Endothelial cell of umbilical vein (primary cell): ENCODE measurements at regions not wholly inside any gene's neighbourhood (a gene's known extent, or its start where the extent isn't known, plus 50 kb on each side); places are given as distances from the start of the nearest gene placed in this dataset.

Experiments used
- BruUV-seq: library from RNA; stranded (reverse); fragments of 400-500 nt; replicated peaks from 2 replicates; lab custom pipeline; 2021; lab: Mats Ljungman, UMichigan
- CTCF ChIA-PET: fragments of 300-600, 350-600 bp; sonication (Branson Sonifier 250); formaldehyde crosslinking; loops from one replicate; lab custom pipeline; 2021; ENCODE audit warnings: antibody characterized with exemption, inconsistent platforms; lab: Charles Lee
- POLR2A ChIA-PET: fragments of 300-600, 350-600 bp; sonication (Branson Sonifier 250); formaldehyde crosslinking; loops from one replicate; lab custom pipeline; 2021; ENCODE audit warnings: antibody characterized with exemption, inconsistent platforms; lab: Charles Lee
- DNase-seq: peaks from one replicate; pipeline ENCODE4 v3.0.0-alpha.2; 2011; ENCODE audit warnings: low read depth, low spot score
- FAIRE-seq: peaks from 2 replicates; lab custom pipeline; 2011; peaks lifted over from hg19 to GRCh38; lab: Jason Lieb, UNC
- H2AFZ ChIP-seq: 2 replicates; pipeline ENCODE4 v1.6.0; 2012; ENCODE audit warnings: low read depth, low read length, control low read depth, inconsistent platforms
- H3K27ac ChIP-seq: 2 replicates; pipeline ENCODE4 v1.5.1; 2011; ENCODE audit warnings: low read depth, mild to moderate bottlenecking, control low read depth, low read length, moderate library complexity; ENCODE audit not compliant: insufficient read depth
- H3K27me3 ChIP-seq, 2 experiments: 2 replicates each; pipeline versions ENCODE4 v1.6.0 to v1.6.1; 2011; ENCODE audit warnings: low read length in 2 of 2, mixed read lengths in 1 of 2; ENCODE audit not compliant: control insufficient read depth in 2 of 2, insufficient read depth in 2 of 2
- H3K36me3 ChIP-seq, 2 experiments: 2 replicates in 1 of 2; 3 replicates in 1 of 2; pipeline ENCODE4 v1.5.1; 2011; ENCODE audit warnings: low read length in 2 of 2, mild to moderate bottlenecking in 1 of 2, moderate library complexity in 1 of 2; ENCODE audit not compliant: control insufficient read depth in 2 of 2, insufficient read depth in 2 of 2; ENCODE audit errors: extremely low read depth in 1 of 2
- H3K4me1 ChIP-seq: 3 replicates; pipeline ENCODE4 v1.5.1; 2011; ENCODE audit warnings: mild to moderate bottlenecking, low read length; ENCODE audit not compliant: control insufficient read depth, insufficient read depth; ENCODE audit errors: extremely low read depth
- H3K4me2 ChIP-seq: 2 replicates; pipeline ENCODE4 v1.6.1; 2011; ENCODE audit warnings: low read length, control low read depth, mixed read lengths; ENCODE audit not compliant: insufficient read depth
- H3K4me3 ChIP-seq, 3 experiments: fragments of 200-600 bp in 1 of 3; sonication (generic), shearing (Covaris generic) in 1 of 3; replicated peaks in 1 of 3; 2 replicates each; pipeline ENCODE4 v1.5.1; 2011 to 2016; ENCODE audit warnings: control low read depth in 3 of 3, low read length in 3 of 3, mild to moderate bottlenecking in 2 of 3, inconsistent platforms in 1 of 3, low read depth in 1 of 3, moderate library complexity in 1 of 3; ENCODE audit not compliant: insufficient read depth in 1 of 3
- H3K79me2 ChIP-seq: 2 replicates; pipeline ENCODE4 v1.6.0; 2012; ENCODE audit warnings: low read length, inconsistent platforms; ENCODE audit not compliant: control insufficient read depth, insufficient read depth
- H3K9ac ChIP-seq: replicated peaks from 2 replicates; pipeline ENCODE3; 2011; ENCODE audit warnings: low read length, control low read depth; ENCODE audit not compliant: insufficient read depth; ENCODE audit errors: extremely low read depth
- H3K9me1 ChIP-seq: replicated peaks from 3 replicates; pipeline ENCODE4 v1.6.0; 2011; ENCODE audit warnings: mild to moderate bottlenecking, low read length; ENCODE audit not compliant: control insufficient read depth, insufficient read depth; ENCODE audit errors: extremely low read depth
- H3K9me3 ChIP-seq: replicated peaks from 2 replicates; pipeline ENCODE4 v1.5.1; 2012; ENCODE audit warnings: low read length, inconsistent platforms; ENCODE audit not compliant: control insufficient read depth, insufficient read depth
- H4K20me1 ChIP-seq: replicated peaks from 2 replicates; pipeline ENCODE3; 2011; ENCODE audit warnings: mild to moderate bottlenecking, low read length; ENCODE audit not compliant: control insufficient read depth, insufficient read depth; ENCODE audit errors: extremely low read depth
- EZH2 ChIP-seq: IDR thresholded peaks from 2 replicates; pipeline ENCODE4 v1.6.1; 2012; ENCODE audit warnings: borderline replicate concordance, low read depth, mild to moderate bottlenecking, moderate library complexity, low read length, inconsistent platforms; ENCODE audit not compliant: severe bottlenecking
- FOS ChIP-seq: IDR thresholded peaks from 2 replicates; pipeline ENCODE4 v1.6.1; 2011; ENCODE audit warnings: mild to moderate bottlenecking, low read length, moderate library complexity, borderline replicate concordance; ENCODE audit not compliant: insufficient read depth
- GATA2 ChIP-seq: IDR thresholded peaks from 2 replicates; pipeline ENCODE4 v1.7.0; 2011; ENCODE audit warnings: low read depth, mild to moderate bottlenecking, moderate library complexity, mixed read lengths, low read length; ENCODE audit not compliant: insufficient read length, insufficient read depth
- dilution Hi-C: fragments of 300-500 bp; cut with MboI; formaldehyde crosslinking; loops from one replicate; pipeline ENCODE4 v1.15.0; 2019; ENCODE audit warnings: low sequenced_read_pairs; ENCODE audit not compliant: extremely low pct_ligation_motif_present
- intact Hi-C: fragments of 100-400 bp; cut with micrococcal nuclease; formaldehyde crosslinking; loops from one replicate; pipeline ENCODE4 v1.10.0; 2022
- TF ChIP-seq, protein P1 (sequence below): IDR thresholded peaks from 2 replicates; pipeline ENCODE4 v1.6.1; 2011; ENCODE audit not compliant: insufficient read depth, insufficient read length
- TF ChIP-seq, protein P2 (sequence below), 2 donors: IDR thresholded peaks; 1 replicate in 1 of 2; 2 replicates in 1 of 2; pipeline ENCODE4 v1.5.1; 2011; ENCODE audit warnings: low read length in 2 of 2, mild to moderate bottlenecking in 2 of 2, moderate library complexity in 2 of 2, control low read depth in 1 of 2, inconsistent platforms in 1 of 2, low read depth in 1 of 2; ENCODE audit not compliant: insufficient read depth in 1 of 2; ENCODE audit errors: extremely low read depth in 1 of 2

DNA sequence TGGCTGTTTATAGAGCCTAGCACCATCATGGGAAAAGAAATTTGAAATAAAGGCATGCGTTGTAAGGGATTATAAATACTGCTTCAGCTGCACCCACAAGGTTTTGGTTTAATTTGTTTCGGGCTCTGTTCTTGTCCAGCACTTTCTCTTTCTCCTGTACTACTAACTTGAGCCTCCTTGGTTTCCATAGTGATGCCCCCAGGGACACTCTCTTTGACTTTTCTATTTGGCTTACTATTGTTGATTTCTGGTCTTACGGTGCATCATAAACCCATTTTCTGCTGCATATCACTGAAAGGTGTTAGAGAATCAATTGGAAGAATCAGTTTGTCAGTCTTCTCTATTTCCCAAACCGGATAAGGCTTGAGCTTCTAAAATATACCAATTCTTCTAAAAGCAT is 1674.3 kb upstream of the RAG2 start:
- ChIA-PET CTCF (no interaction called here), POLR2A (no interaction called here)
- BruUV-seq: no TSS peak

DNA sequence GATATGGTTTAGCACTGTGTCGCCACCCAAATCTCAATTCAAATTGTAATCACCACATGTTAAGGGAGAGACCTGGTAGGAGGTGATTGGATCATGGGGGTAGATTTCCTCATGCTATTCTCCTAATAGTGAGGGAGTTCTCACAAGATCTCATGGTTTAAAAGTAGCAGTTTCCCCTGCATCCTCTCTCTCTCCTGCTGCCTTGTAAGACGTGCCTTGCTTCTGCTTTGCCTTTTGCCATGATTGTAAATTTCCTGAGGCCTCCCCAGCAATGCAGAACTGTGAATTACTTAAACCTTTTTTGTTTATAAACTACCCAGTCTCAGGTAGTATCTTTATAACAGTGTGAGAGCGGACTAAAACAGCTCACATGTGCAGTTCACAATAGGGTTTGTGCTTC is 1668.7 kb upstream of the RAG2 start:
- dilution Hi-C loops (no loop called here), intact Hi-C loops (no loop called here)
- Histone ChIP-seq H3K79me2 (no peaks in the 10 kb centered on the region), H3K9me3 (no peaks in the 10 kb centered on the region), H3K27me3 (no peaks in the 10 kb centered on the region), H3K4me3 (no peak overlapping the region), H3K27ac (no peak overlapping the region), H2AFZ (no peak overlapping the region), H3K9me1 (no peaks in the 10 kb centered on the region), H3K9ac (no peak overlapping the region), H4K20me1 (no peaks in the 10 kb centered on the region), H3K4me1 (no peaks in the 10 kb centered on the region), H3K4me2 (no peak overlapping the region), H3K36me3 (no peaks in the 10 kb centered on the region)
- BruUV-seq: no TSS peak
- ChIA-PET CTCF (no interaction called here), POLR2A (no interaction called here)
- FAIRE-seq (no peak), DNase-seq (no peak)
- TF ChIP-seq GATA2 (no peak), EZH2 (no peak)
- TF ChIP-seq, protein P1, sequence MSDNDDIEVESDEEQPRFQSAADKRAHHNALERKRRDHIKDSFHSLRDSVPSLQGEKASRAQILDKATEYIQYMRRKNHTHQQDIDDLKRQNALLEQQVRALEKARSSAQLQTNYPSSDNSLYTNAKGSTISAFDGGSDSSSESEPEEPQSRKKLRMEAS: no peak

More for the DNA sequence above, 1674.3 kb upstream of the RAG2 start:
- no peaks in the 10 kb centered on the region for H3K9me1 ChIP-seq
- H4K20me1 ChIP-seq: no peaks in the 10 kb centered on the region
- no peaks in the 10 kb centered on the region for H3K79me2 ChIP-seq
- H3K36me3 ChIP-seq: no peaks in the 10 kb centered on the region
- no peak for FAIRE-seq
- no peak overlapping the region for H3K4me2 ChIP-seq
- H3K9me3 ChIP-seq: no peaks in the 10 kb centered on the region
- no peak overlapping the region for H2AFZ ChIP-seq
- TF ChIP-seq, protein P1: no peak
- TF ChIP-seq GATA2: no peak
- no peak for TF ChIP-seq FOS
- TF ChIP-seq, protein P2, sequence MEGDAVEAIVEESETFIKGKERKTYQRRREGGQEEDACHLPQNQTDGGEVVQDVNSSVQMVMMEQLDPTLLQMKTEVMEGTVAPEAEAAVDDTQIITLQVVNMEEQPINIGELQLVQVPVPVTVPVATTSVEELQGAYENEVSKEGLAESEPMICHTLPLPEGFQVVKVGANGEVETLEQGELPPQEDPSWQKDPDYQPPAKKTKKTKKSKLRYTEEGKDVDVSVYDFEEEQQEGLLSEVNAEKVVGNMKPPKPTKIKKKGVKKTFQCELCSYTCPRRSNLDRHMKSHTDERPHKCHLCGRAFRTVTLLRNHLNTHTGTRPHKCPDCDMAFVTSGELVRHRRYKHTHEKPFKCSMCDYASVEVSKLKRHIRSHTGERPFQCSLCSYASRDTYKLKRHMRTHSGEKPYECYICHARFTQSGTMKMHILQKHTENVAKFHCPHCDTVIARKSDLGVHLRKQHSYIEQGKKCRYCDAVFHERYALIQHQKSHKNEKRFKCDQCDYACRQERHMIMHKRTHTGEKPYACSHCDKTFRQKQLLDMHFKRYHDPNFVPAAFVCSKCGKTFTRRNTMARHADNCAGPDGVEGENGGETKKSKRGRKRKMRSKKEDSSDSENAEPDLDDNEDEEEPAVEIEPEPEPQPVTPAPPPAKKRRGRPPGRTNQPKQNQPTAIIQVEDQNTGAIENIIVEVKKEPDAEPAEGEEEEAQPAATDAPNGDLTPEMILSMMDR (IDR thresholded peaks at IDR 0.05; ENCODE audit: extremely low read depth in 1 of 2, insufficient read depth in 1 of 2, low read depth in 1 of 2, low read length in 2 of 2): no peak
- no peaks in the 10 kb centered on the region for H3K4me1 ChIP-seq
- no peaks in the 10 kb centered on the region for H3K27me3 ChIP-seq
- H3K27ac ChIP-seq: no peak overlapping the region
- H3K4me3 ChIP-seq: no peak overlapping the region
- H3K9ac ChIP-seq: no peak overlapping the region
- intact Hi-C loops (no loop called here), dilution Hi-C loops (no loop called here)
- DNase-seq: no peak
